ENCODE measurements at regions not wholly inside any gene's neighbourhood (a gene's known extent, or its start where the extent isn't known, plus 50 kb on each side); places are given as distances from the start of the nearest gene placed in this dataset.

- H2BK12ac ChIP-seq (ENCODE audit: insufficient read length, low read depth, low read length), result no peak overlapping the region
- H3K4me1 Mint-ChIP-seq, result no peaks in the 10 kb centered on the region
- no peak overlapping the region for H2BK15ac ChIP-seq (ENCODE audit: low read depth, low read length)
- H3K18ac ChIP-seq (ENCODE audit: insufficient read length, low read depth, low read length), result no peak overlapping the region
- no peaks in the 10 kb centered on the region for H4K20me1 ChIP-seq (ENCODE audit: control insufficient read depth, insufficient read depth, insufficient read length)
- H2BK20ac ChIP-seq (ENCODE audit: low read depth, low read length, poor library complexity, severe bottlenecking), result no peak overlapping the region
- H4K5ac ChIP-seq (ENCODE audit: insufficient read length, low read depth, low read length), result no peak overlapping the region
- H2AK5ac ChIP-seq (ENCODE audit: insufficient read length, low read length), result no peak overlapping the region
- no peak overlapping the region for H2BK5ac ChIP-seq (ENCODE audit: insufficient read length, low read length)
- H3K9ac ChIP-seq (ENCODE audit: extremely low read depth, insufficient read length, low read length), result no peak overlapping the region
- no peak overlapping the region for H2BK120ac ChIP-seq (ENCODE audit: low read depth, low read length, poor library complexity, severe bottlenecking)
- H3K27me3 ChIP-seq (ENCODE audit: insufficient read depth, low read length), result no peaks in the 10 kb centered on the region
- no peak overlapping the region for H3K14ac ChIP-seq (ENCODE audit: insufficient read depth, low read length)
- no peaks in the 10 kb centered on the region for H3K79me2 ChIP-seq (ENCODE audit: insufficient read depth, low read length)
- DNase-seq, result no peak
- H3T11ph ChIP-seq (ENCODE audit: low read length), result no peak overlapping the region
- H4K8ac ChIP-seq (replicated peaks; ENCODE audit: insufficient read length, low read depth, low read length), result no peak overlapping the region
- H3K27me3 Mint-ChIP-seq (ENCODE audit: low read depth), result no peaks in the 10 kb centered on the region
- no peak overlapping the region for H3K4me2 ChIP-seq (ENCODE audit: insufficient read depth, insufficient read length, low read length)
- H3K23ac ChIP-seq (ENCODE audit: insufficient read length, low read depth, low read length), result no peak overlapping the region
- no peak overlapping the region for H3K4me3 Mint-ChIP-seq
- H3K56ac ChIP-seq (ENCODE audit: insufficient read length, low read depth, low read length), result no peak overlapping the region
- H3K4me1 ChIP-seq (ENCODE audit: insufficient read depth, low read length), result no peaks in the 10 kb centered on the region
- H3K23me2 ChIP-seq (ENCODE audit: insufficient read length, low read depth, low read length, poor library complexity, severe bottlenecking), result no peaks in the 10 kb centered on the region
- H2AFZ ChIP-seq (ENCODE audit: low read length), result no peak overlapping the region
- no peaks in the 10 kb centered on the region for H3K79me1 ChIP-seq (ENCODE audit: insufficient read depth, low read depth, low read length, poor library complexity, severe bottlenecking)
- H3K27ac Mint-ChIP-seq, result no peak overlapping the region
- no peak overlapping the region for H4K91ac ChIP-seq (ENCODE audit: insufficient read length, low read depth, low read length)
- WGBS (ENCODE audit: extremely low coverage, insufficient read length, low lambda C conversion rate), result no CpG with 5 or more reads among the region's 1 CpG
- H3K27ac ChIP-seq (ENCODE audit: insufficient read length, low read depth, low read length), result no peak overlapping the region
- no peaks in the 10 kb centered on the region for H3K36me3 Mint-ChIP-seq (ENCODE audit: insufficient read depth in 1 of 3, low read depth in 3 of 3)
- H3K9me3 Mint-ChIP-seq, result no peaks in the 10 kb centered on the region
- no peaks in the 10 kb centered on the region for H3K9me3 ChIP-seq (ENCODE audit: control insufficient read depth, low read depth, low read length)
- H3K4ac ChIP-seq (ENCODE audit: low read depth, low read length), result no peak overlapping the region
- TF ChIP-seq, protein P1, sequence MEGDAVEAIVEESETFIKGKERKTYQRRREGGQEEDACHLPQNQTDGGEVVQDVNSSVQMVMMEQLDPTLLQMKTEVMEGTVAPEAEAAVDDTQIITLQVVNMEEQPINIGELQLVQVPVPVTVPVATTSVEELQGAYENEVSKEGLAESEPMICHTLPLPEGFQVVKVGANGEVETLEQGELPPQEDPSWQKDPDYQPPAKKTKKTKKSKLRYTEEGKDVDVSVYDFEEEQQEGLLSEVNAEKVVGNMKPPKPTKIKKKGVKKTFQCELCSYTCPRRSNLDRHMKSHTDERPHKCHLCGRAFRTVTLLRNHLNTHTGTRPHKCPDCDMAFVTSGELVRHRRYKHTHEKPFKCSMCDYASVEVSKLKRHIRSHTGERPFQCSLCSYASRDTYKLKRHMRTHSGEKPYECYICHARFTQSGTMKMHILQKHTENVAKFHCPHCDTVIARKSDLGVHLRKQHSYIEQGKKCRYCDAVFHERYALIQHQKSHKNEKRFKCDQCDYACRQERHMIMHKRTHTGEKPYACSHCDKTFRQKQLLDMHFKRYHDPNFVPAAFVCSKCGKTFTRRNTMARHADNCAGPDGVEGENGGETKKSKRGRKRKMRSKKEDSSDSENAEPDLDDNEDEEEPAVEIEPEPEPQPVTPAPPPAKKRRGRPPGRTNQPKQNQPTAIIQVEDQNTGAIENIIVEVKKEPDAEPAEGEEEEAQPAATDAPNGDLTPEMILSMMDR (conservative IDR thresholded peaks at IDR 0.05), result no peak
Measured at GRCh38 chr6:71721642-71722041, 164.7 kb upstream of the RIMS1 start.
